ENCODE measurements at regions not wholly inside any gene's neighbourhood (a gene's known extent, or its start where the extent isn't known, plus 50 kb on each side); places are given as distances from the start of the nearest gene placed in this dataset.

GRCh38 chr3:194197396-194197960 lies 61.5 kb downstream of the HES1 start:
- peaks cover 14% of the 10 kb centered on the region for H3K27me3 Mint-ChIP-seq
- peaks cover 4% of the 10 kb centered on the region for H3K36me3 Mint-ChIP-seq
- no peak for DNase-seq (ENCODE audit: extremely low spot score, unreplicated experiment)
- H3K9me3 Mint-ChIP-seq: no peaks in the 10 kb centered on the region
- peaks cover 49% of the 10 kb centered on the region for H3K4me1 Mint-ChIP-seq (ENCODE audit: unreplicated experiment)
- peak; percentile 36 for TF ChIP-seq CTCF (conservative IDR thresholded peaks at IDR 0.05)
- no peak overlapping the region for H3K27ac Mint-ChIP-seq
- no peak overlapping the region for H3K4me3 Mint-ChIP-seq

- peaks cover 54% of the 10 kb centered on the region for H3K4me1 Mint-ChIP-seq (ENCODE audit: unreplicated experiment)
- peaks cover 19% of the 10 kb centered on the region for H3K27me3 Mint-ChIP-seq
- H3K4me3 Mint-ChIP-seq: no peak overlapping the region
- no peak for DNase-seq (ENCODE audit: extremely low spot score, unreplicated experiment)
- H3K27ac Mint-ChIP-seq: no peak overlapping the region
- TF ChIP-seq CTCF (conservative IDR thresholded peaks at IDR 0.05): no peak
- H3K36me3 Mint-ChIP-seq: peaks cover 4% of the 10 kb centered on the region
- H3K9me3 Mint-ChIP-seq: no peaks in the 10 kb centered on the region
Observed at GRCh38 chr3:194197981-194198695, 62.2 kb downstream of the HES1 start.

- Mint-ChIP-seq H3K4me1 (ENCODE audit: unreplicated experiment) (peaks cover 55% of the 10 kb centered on the region), H3K27me3 (peaks cover 24% of the 10 kb centered on the region), H3K36me3 (peaks cover 4% of the 10 kb centered on the region), H3K4me3 (no peak overlapping the region), H3K9me3 (no peaks in the 10 kb centered on the region), H3K27ac (no peak overlapping the region)
- no peak for TF ChIP-seq CTCF (conservative IDR thresholded peaks at IDR 0.05)
- no peak for DNase-seq (ENCODE audit: extremely low spot score, unreplicated experiment)
Observed at GRCh38 chr3:194198938-194199337, 63.0 kb downstream of the HES1 start.

GRCh38 chr3:194200422-194201081 lies 64.6 kb downstream of the HES1 start:
- Mint-ChIP-seq H3K4me3 (peak overlapping the region; percentile 51), H3K27ac (peak overlapping the region; percentile 44), H3K27me3 (peaks cover 21% of the 10 kb centered on the region), H3K4me1 (ENCODE audit: unreplicated experiment) (peaks cover 55% of the 10 kb centered on the region), H3K9me3 (no peaks in the 10 kb centered on the region), H3K36me3 (peaks cover 4% of the 10 kb centered on the region)
- no peak for DNase-seq (ENCODE audit: extremely low spot score, unreplicated experiment)
- no peak for TF ChIP-seq CTCF (conservative IDR thresholded peaks at IDR 0.05)

- H3K27ac Mint-ChIP-seq: peak overlapping the region; percentile 79
- peak overlapping the region; percentile 88 for H3K4me3 Mint-ChIP-seq
Observed at GRCh38 chr3:194201953-194202666, 66.2 kb downstream of the HES1 start.

More at GRCh38 chr3:194201953-194202666, 66.2 kb downstream of the HES1 start:
- no peak for TF ChIP-seq CTCF (conservative IDR thresholded peaks at IDR 0.05)
- Mint-ChIP-seq H3K27me3 (peaks cover 21% of the 10 kb centered on the region), H3K9me3 (no peaks in the 10 kb centered on the region), H3K36me3 (peaks cover 4% of the 10 kb centered on the region), H3K4me1 (ENCODE audit: unreplicated experiment) (peaks cover 67% of the 10 kb centered on the region)
- no peak for DNase-seq (ENCODE audit: extremely low spot score, unreplicated experiment)

Data from type B pancreatic cell (in vitro differentiated cells).